Astrocyte (in vitro differentiated cells and primary cell): ENCODE measurements at regions not wholly inside any gene's neighbourhood (a gene's known extent, or its start where the extent isn't known, plus 50 kb on each side); places are given as distances from the start of the nearest gene placed in this dataset.

Experiments
- DNase-seq: peaks from one replicate; pipeline ENCODE4 v3.0.0-alpha.2; 2010; ENCODE audit warnings: low read depth
- FAIRE-seq: peaks from 2 replicates; lab custom pipeline; 2011; peaks lifted over from hg19 to GRCh38; lab: Jason Lieb, UNC
- H2AFZ ChIP-seq: 2 replicates; pipeline ENCODE4 v1.6.0; 2012; ENCODE audit warnings: low read depth, low read length, inconsistent platforms
- H3K27ac ChIP-seq: 2 replicates; pipeline ENCODE4 v1.5.1; 2011; ENCODE audit warnings: low read depth, low read length, inconsistent platforms
- H3K27me3 ChIP-seq: 2 replicates; pipeline ENCODE4 v1.6.0; 2011; ENCODE audit warnings: low read length, inconsistent platforms; ENCODE audit not compliant: insufficient read depth
- H3K36me3 ChIP-seq: 2 replicates; pipeline ENCODE4 v1.5.1; 2011; ENCODE audit warnings: low read length, inconsistent platforms; ENCODE audit not compliant: insufficient read depth
- H3K4me1 ChIP-seq: 2 replicates; pipeline ENCODE4 v1.5.1; 2011; ENCODE audit warnings: low read length, inconsistent platforms; ENCODE audit not compliant: insufficient read depth
- H3K4me2 ChIP-seq: 2 replicates; pipeline ENCODE4 v1.6.0; 2012; ENCODE audit warnings: low read length, inconsistent platforms
- H3K4me3 ChIP-seq: 2 replicates; pipeline ENCODE4 v1.5.1; 2011; ENCODE audit warnings: low read depth, mild to moderate bottlenecking, low read length, inconsistent platforms; ENCODE audit not compliant: insufficient read depth
- H3K79me2 ChIP-seq: 2 replicates; pipeline ENCODE4 v1.6.0; 2012; ENCODE audit warnings: mild to moderate bottlenecking, low read length, inconsistent platforms; ENCODE audit not compliant: insufficient read depth
- H3K9ac ChIP-seq: 2 replicates; pipeline ENCODE4 v1.6.0; 2012; ENCODE audit warnings: mild to moderate bottlenecking, low read length, inconsistent platforms
- H3K9me3 ChIP-seq: 2 replicates; pipeline ENCODE4 v1.5.1; 2012; ENCODE audit warnings: low read depth, mild to moderate bottlenecking, low read length, inconsistent platforms; ENCODE audit not compliant: insufficient read depth
- H4K20me1 ChIP-seq: 2 replicates; pipeline ENCODE4 v1.6.0; 2012; ENCODE audit warnings: low read length, inconsistent platforms; ENCODE audit not compliant: insufficient read depth
- H3K27ac Mint-ChIP-seq: one replicate; pipeline ENCODE4 v1.8.0; 2021; ENCODE audit warnings: mild to moderate bottlenecking, mixed read lengths; ENCODE audit not compliant: unreplicated experiment
- H3K27me3 Mint-ChIP-seq: one replicate; pipeline ENCODE4 v1.8.0; 2021; ENCODE audit warnings: low read depth, mixed read lengths; ENCODE audit not compliant: unreplicated experiment
- H3K36me3 Mint-ChIP-seq: one replicate; pipeline ENCODE4 v1.8.0; 2021; ENCODE audit warnings: low read depth, mixed read lengths; ENCODE audit not compliant: unreplicated experiment
- H3K4me1 Mint-ChIP-seq: one replicate; pipeline ENCODE4 v1.8.0; 2021; ENCODE audit warnings: low read depth, mixed read lengths; ENCODE audit not compliant: unreplicated experiment
- H3K4me3 Mint-ChIP-seq: one replicate; pipeline ENCODE4 v1.8.0; 2021; ENCODE audit warnings: mild to moderate bottlenecking, moderate library complexity, mixed read lengths; ENCODE audit not compliant: unreplicated experiment
- H3K9me3 Mint-ChIP-seq: one replicate; pipeline ENCODE4 v1.8.0; 2021; ENCODE audit warnings: mild to moderate bottlenecking, mixed read lengths; ENCODE audit not compliant: unreplicated experiment
- EZH2 ChIP-seq: IDR thresholded peaks from 2 replicates; pipeline ENCODE4 v1.6.1; 2012; ENCODE audit warnings: mild to moderate bottlenecking, low read length, inconsistent platforms; ENCODE audit not compliant: insufficient read depth
- TF ChIP-seq, protein P1 (sequence below): IDR thresholded peaks from 2 replicates; pipeline ENCODE4 v1.5.1; 2011; ENCODE audit warnings: low read depth, mild to moderate bottlenecking, inconsistent platforms, low read length, moderate library complexity; ENCODE audit not compliant: insufficient read depth

DNA sequence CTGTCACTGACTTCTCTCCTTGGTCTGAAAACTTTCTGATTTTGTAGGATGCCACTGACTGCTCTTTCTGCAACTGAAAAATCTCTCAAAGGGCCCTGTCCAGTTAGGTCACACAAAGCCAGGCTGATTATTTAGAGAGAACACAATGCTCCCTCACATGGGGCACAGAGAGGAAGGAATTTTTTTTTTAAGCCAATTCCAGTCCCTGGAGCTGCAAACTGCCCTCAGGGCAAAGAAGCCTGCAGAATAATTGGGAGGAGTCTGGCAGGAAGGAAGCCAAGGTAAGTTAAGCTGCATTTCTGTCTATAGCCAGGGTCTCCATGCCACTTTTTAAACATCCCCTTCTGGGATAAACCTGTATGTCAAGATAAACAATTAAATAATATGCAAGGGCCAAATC lies 305.5 kb downstream of the ZSWIM6 start:
- no peaks in the 10 kb centered on the region for H3K9me3 Mint-ChIP-seq
- H3K4me3 ChIP-seq: no peak overlapping the region
- no peak for TF ChIP-seq EZH2
- TF ChIP-seq, protein P1, sequence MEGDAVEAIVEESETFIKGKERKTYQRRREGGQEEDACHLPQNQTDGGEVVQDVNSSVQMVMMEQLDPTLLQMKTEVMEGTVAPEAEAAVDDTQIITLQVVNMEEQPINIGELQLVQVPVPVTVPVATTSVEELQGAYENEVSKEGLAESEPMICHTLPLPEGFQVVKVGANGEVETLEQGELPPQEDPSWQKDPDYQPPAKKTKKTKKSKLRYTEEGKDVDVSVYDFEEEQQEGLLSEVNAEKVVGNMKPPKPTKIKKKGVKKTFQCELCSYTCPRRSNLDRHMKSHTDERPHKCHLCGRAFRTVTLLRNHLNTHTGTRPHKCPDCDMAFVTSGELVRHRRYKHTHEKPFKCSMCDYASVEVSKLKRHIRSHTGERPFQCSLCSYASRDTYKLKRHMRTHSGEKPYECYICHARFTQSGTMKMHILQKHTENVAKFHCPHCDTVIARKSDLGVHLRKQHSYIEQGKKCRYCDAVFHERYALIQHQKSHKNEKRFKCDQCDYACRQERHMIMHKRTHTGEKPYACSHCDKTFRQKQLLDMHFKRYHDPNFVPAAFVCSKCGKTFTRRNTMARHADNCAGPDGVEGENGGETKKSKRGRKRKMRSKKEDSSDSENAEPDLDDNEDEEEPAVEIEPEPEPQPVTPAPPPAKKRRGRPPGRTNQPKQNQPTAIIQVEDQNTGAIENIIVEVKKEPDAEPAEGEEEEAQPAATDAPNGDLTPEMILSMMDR: no peak
- H3K4me1 Mint-ChIP-seq: peaks cover 2% of the 10 kb centered on the region
- H2AFZ ChIP-seq: no peak overlapping the region
- H3K27ac ChIP-seq: no peak overlapping the region
- H3K27ac Mint-ChIP-seq: no peak overlapping the region
- peaks cover 6% of the 10 kb centered on the region for H3K4me1 ChIP-seq
- no peak overlapping the region for H3K4me3 Mint-ChIP-seq
- H3K4me2 ChIP-seq: no peak overlapping the region
- H3K9me3 ChIP-seq: no peaks in the 10 kb centered on the region
- no peak overlapping the region for H3K9ac ChIP-seq
- no peaks in the 10 kb centered on the region for H3K36me3 ChIP-seq
- DNase-seq (no peak), FAIRE-seq (no peak)
- peaks cover 7% of the 10 kb centered on the region for H3K27me3 Mint-ChIP-seq
- peaks cover 2% of the 10 kb centered on the region for H3K27me3 ChIP-seq
- H4K20me1 ChIP-seq: no peaks in the 10 kb centered on the region
- no peaks in the 10 kb centered on the region for H3K36me3 Mint-ChIP-seq
- no peaks in the 10 kb centered on the region for H3K79me2 ChIP-seq

DNA sequence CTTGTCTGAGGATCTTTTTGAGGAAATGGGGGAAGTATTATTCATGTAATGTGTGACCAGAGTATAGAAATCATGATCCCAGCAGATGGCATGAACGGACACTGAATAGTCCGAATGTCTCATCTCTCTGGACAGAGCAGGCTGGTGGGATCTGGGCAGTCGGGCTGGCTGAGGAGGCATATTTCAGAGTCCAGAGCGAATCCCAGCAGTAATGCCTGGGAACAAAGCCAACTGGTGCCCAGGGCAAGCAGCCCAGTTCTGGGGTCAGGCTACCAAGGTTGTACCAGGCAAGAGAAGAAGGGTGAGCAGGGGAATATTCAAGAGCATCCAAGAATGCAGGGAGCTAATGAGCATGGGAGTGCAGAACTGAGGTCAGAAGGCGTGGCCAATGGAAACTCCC lies 306.4 kb downstream of the ZSWIM6 start:
- DNase-seq: no peak
- H3K4me3 Mint-ChIP-seq: no peak overlapping the region
- FAIRE-seq: no peak
- peaks cover 7% of the 10 kb centered on the region for H3K27me3 Mint-ChIP-seq
- Histone ChIP-seq H4K20me1 (no peaks in the 10 kb centered on the region), H3K9ac (no peak overlapping the region), H2AFZ (no peak overlapping the region), H3K9me3 (no peaks in the 10 kb centered on the region), H3K4me2 (no peak overlapping the region), H3K4me1 (peaks cover 5% of the 10 kb centered on the region), H3K27ac (no peak overlapping the region), H3K27me3 (peaks cover 2% of the 10 kb centered on the region), H3K79me2 (no peaks in the 10 kb centered on the region), H3K4me3 (no peak overlapping the region), H3K36me3 (no peaks in the 10 kb centered on the region)
- TF ChIP-seq EZH2: no peak
- TF ChIP-seq, protein P1: no peak
- no peak overlapping the region for H3K27ac Mint-ChIP-seq
- H3K4me1 Mint-ChIP-seq: peaks cover 2% of the 10 kb centered on the region
- H3K36me3 Mint-ChIP-seq: no peaks in the 10 kb centered on the region
- H3K9me3 Mint-ChIP-seq: no peaks in the 10 kb centered on the region

GRCh38 chr5:61640179-61641021 lies 308.3 kb downstream of the ZSWIM6 start:
- Histone ChIP-seq H3K36me3 (no peaks in the 10 kb centered on the region), H3K79me2 (no peaks in the 10 kb centered on the region), H3K4me2 (no peak overlapping the region), H3K27ac (no peak overlapping the region), H3K4me1 (peaks cover 5% of the 10 kb centered on the region), H2AFZ (no peak overlapping the region), H3K4me3 (no peak overlapping the region), H3K9me3 (no peaks in the 10 kb centered on the region), H3K27me3 (peaks cover 2% of the 10 kb centered on the region), H4K20me1 (no peaks in the 10 kb centered on the region), H3K9ac (no peak overlapping the region)
- H3K27ac Mint-ChIP-seq: no peak overlapping the region
- DNase-seq (peak; percentile 44), FAIRE-seq (no peak)
- peaks cover 2% of the 10 kb centered on the region for H3K36me3 Mint-ChIP-seq
- H3K9me3 Mint-ChIP-seq: no peaks in the 10 kb centered on the region
- peaks cover 2% of the 10 kb centered on the region for H3K4me1 Mint-ChIP-seq
- H3K27me3 Mint-ChIP-seq: peaks cover 2% of the 10 kb centered on the region
- H3K4me3 Mint-ChIP-seq: no peak overlapping the region
- no peak for TF ChIP-seq EZH2
- TF ChIP-seq, protein P1: no peak
